ENCODE measurements at regions not wholly inside any gene's neighbourhood (a gene's known extent, or its start where the extent isn't known, plus 50 kb on each side); places are given as distances from the start of the nearest gene placed in this dataset.

- Histone ChIP-seq H3K9me3 (ENCODE audit: control insufficient read depth, insufficient read depth, low read depth, low read length) (no peaks in the 10 kb centered on the region), H3K27ac (ENCODE audit: extremely low read depth, low read depth, low read length) (no peak overlapping the region), H3K4me3 (ENCODE audit: low read depth, low read length) (no peak overlapping the region), H3K4me1 (ENCODE audit: control insufficient read depth, insufficient read depth, low read length) (no peaks in the 10 kb centered on the region), H3K36me3 (ENCODE audit: control insufficient read depth in 2 of 2, insufficient read depth in 1 of 2, low read length in 2 of 2) (no peaks in the 10 kb centered on the region)
- CTCF ChIA-PET = no interaction called here
- TF ChIP-seq, protein P1, sequence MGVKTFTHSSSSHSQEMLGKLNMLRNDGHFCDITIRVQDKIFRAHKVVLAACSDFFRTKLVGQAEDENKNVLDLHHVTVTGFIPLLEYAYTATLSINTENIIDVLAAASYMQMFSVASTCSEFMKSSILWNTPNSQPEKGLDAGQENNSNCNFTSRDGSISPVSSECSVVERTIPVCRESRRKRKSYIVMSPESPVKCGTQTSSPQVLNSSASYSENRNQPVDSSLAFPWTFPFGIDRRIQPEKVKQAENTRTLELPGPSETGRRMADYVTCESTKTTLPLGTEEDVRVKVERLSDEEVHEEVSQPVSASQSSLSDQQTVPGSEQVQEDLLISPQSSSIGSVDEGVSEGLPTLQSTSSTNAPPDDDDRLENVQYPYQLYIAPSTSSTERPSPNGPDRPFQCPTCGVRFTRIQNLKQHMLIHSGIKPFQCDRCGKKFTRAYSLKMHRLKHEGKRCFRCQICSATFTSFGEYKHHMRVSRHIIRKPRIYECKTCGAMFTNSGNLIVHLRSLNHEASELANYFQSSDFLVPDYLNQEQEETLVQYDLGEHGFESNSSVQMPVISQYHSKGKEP (tag by site-specific recombination; IDR thresholded peaks at IDR 0.05) = no peak
- TF ChIP-seq PBX3 (CRISPR knock-in tag; IDR thresholded peaks at IDR 0.05) = no peak
- POLR2A ChIA-PET = no interaction called here
These were observed 1170.8 kb upstream of the PCDH7 start for GRCh38 chr4:29549342-29549741.

DNA sequence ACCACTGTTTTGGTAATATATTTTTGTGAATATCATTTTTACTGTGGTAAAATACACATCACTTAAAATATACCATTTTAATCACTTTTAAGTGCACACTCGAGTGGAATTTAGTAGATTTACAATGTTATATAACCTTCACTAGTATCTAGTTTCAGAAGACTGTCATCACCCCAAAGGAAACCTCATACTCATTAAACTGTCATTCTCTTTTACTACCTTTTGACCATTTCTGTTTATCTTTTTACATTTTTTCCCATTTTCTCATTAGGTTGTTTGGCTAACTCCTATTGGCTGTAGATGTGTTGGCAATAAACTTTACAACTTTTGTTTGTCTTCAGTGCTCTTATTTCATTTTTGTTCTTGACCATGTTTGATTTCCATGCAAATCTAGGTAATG lies 1168.3 kb upstream of the PCDH7 start:
- Histone ChIP-seq H3K27ac (ENCODE audit: extremely low read depth, low read depth, low read length) (no peak overlapping the region), H3K4me1 (ENCODE audit: control insufficient read depth, insufficient read depth, low read length) (no peaks in the 10 kb centered on the region), H3K36me3 (ENCODE audit: control insufficient read depth in 2 of 2, insufficient read depth in 1 of 2, low read length in 2 of 2) (no peaks in the 10 kb centered on the region), H3K4me3 (ENCODE audit: low read depth, low read length) (no peak overlapping the region), H3K9me3 (ENCODE audit: control insufficient read depth, insufficient read depth, low read depth, low read length) (no peaks in the 10 kb centered on the region)
- ChIA-PET CTCF (no interaction called here), POLR2A (no interaction called here)
- TF ChIP-seq KLF8 (tag by site-specific recombination; IDR thresholded peaks at IDR 0.05) = 0 out of 2 replicates have a peak, but pooled peaks have one; percentile 39
- no peak for TF ChIP-seq ZNF324 (tag by site-specific recombination; IDR thresholded peaks at IDR 0.05)
- peak; percentile 42; the same call in 1 of the 2 replicates for TF ChIP-seq WT1 (tag by site-specific recombination; IDR thresholded peaks at IDR 0.05)

DNA sequence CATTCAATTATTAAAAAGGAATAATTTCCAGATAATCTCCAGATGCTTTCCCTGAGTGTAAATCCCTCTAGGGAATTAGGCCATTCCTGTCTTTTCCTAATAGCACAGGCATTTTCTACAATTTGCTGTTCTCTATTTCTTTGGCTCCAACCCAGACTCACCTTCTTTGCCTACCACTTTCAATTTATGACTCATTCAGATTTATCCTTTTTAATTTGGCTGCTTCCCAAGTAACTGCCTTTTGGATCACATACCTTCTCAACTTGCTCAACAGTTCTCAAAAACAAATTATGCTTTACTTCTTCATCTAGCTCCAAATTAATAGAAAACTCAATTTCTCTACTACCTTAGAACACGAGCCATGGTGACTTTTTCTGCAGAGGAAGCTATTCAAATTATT lies 1166.3 kb upstream of the PCDH7 start:
- CTCF ChIA-PET = no interaction called here
- Histone ChIP-seq H3K4me3 (ENCODE audit: low read depth, low read length) (no peak overlapping the region), H3K27ac (ENCODE audit: extremely low read depth, low read depth, low read length) (no peak overlapping the region), H3K4me1 (ENCODE audit: control insufficient read depth, insufficient read depth, low read length) (no peaks in the 10 kb centered on the region), H3K9me3 (ENCODE audit: control insufficient read depth, insufficient read depth, low read depth, low read length) (no peaks in the 10 kb centered on the region), H3K36me3 (ENCODE audit: control insufficient read depth in 2 of 2, insufficient read depth in 1 of 2, low read length in 2 of 2) (no peaks in the 10 kb centered on the region)
- no peak for TF ChIP-seq ZNF324 (tag by site-specific recombination; IDR thresholded peaks at IDR 0.05)
- TF ChIP-seq ZNF184 (tag by site-specific recombination; IDR thresholded peaks at IDR 0.05) = no peak
- no peak for TF ChIP-seq ZNF629 (tag by site-specific recombination; IDR thresholded peaks at IDR 0.05)
- TF ChIP-seq ZNF561 (tag by site-specific recombination; IDR thresholded peaks at IDR 0.05; ENCODE audit: borderline replicate concordance) = no peak
- TF ChIP-seq ZSCAN4 (tag by site-specific recombination; IDR thresholded peaks at IDR 0.05) = no peak
- no peak for TF ChIP-seq ZBTB8A (tag by site-specific recombination; IDR thresholded peaks at IDR 0.05)
- no peak for TF ChIP-seq PBX3 (CRISPR knock-in tag; IDR thresholded peaks at IDR 0.05)
- no peak for TF ChIP-seq ZXDB (tag by site-specific recombination; IDR thresholded peaks at IDR 0.05)
- TF ChIP-seq TRIM28 (IDR thresholded peaks at IDR 0.05; ENCODE audit: borderline replicate concordance, low read length) = no peak
- no peak for TF ChIP-seq ZBTB7A (tag by site-specific recombination; IDR thresholded peaks at IDR 0.05; ENCODE audit: low read depth)
- TF ChIP-seq INSM2 (tag by site-specific recombination; IDR thresholded peaks at IDR 0.05) = no peak
- TF ChIP-seq, protein P2, sequence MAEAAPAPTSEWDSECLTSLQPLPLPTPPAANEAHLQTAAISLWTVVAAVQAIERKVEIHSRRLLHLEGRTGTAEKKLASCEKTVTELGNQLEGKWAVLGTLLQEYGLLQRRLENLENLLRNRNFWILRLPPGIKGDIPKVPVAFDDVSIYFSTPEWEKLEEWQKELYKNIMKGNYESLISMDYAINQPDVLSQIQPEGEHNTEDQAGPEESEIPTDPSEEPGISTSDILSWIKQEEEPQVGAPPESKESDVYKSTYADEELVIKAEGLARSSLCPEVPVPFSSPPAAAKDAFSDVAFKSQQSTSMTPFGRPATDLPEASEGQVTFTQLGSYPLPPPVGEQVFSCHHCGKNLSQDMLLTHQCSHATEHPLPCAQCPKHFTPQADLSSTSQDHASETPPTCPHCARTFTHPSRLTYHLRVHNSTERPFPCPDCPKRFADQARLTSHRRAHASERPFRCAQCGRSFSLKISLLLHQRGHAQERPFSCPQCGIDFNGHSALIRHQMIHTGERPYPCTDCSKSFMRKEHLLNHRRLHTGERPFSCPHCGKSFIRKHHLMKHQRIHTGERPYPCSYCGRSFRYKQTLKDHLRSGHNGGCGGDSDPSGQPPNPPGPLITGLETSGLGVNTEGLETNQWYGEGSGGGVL (tag by site-specific recombination; IDR thresholded peaks at IDR 0.05) = no peak
- POLR2A ChIA-PET = no interaction called here
